IMR-90 (cell line): ENCODE measurements at regions not wholly inside any gene's neighbourhood (a gene's known extent, or its start where the extent isn't known, plus 50 kb on each side); places are given as distances from the start of the nearest gene placed in this dataset.

ENCODE experiments used
- ATAC-seq: fragments of 200-7000 bp; cut with Tn5 transposase; 2 replicates; pipeline ENCODE4 v1.9.1; 2020; ENCODE audit warnings: low read depth, mild to moderate bottlenecking, moderate library complexity
- BruUV-seq: library from RNA; stranded (reverse); fragments of 400-500 nt; replicated peaks from 2 replicates; lab custom pipeline; 2021; lab: Mats Ljungman, UMichigan
- CTCF ChIA-PET: fragments of 300-600 bp; formaldehyde crosslinking; extraction: SDS; loops from one replicate; lab custom pipeline; 2021; ENCODE audit warnings: antibody characterized with exemption; lab: Yijun Ruan, JAX
- POLR2A ChIA-PET: fragments of 300-600 bp; sonication (Branson Sonifier 250); formaldehyde crosslinking; loops from one replicate; lab custom pipeline; 2022; ENCODE audit warnings: antibody characterized with exemption; ENCODE audit not compliant: unreplicated experiment; lab: Charles Lee
- DNase-seq: peaks from one replicate; pipeline ENCODE4 v3.0.0; 2013
- H2AFZ ChIP-seq: replicated peaks from 2 replicates; pipeline ENCODE3; 2013; ENCODE audit warnings: low read length, mild to moderate bottlenecking; ENCODE audit not compliant: poor library complexity
- H2AK5ac ChIP-seq: 2 replicates; pipeline ENCODE4 v1.6.1; 2013; ENCODE audit warnings: low read depth, low read length, inconsistent platforms
- H2AK9ac ChIP-seq: replicated peaks from 2 replicates; pipeline ENCODE3; 2013; ENCODE audit warnings: mild to moderate bottlenecking, low read depth, low read length, moderate library complexity; ENCODE audit not compliant: poor library complexity
- H2BK120ac ChIP-seq: 2 replicates; pipeline ENCODE4 v1.6.1; 2013; ENCODE audit warnings: low read depth, low read length, inconsistent platforms
- H2BK15ac ChIP-seq: 3 replicates; pipeline ENCODE4 v1.6.1; 2013; ENCODE audit warnings: low read depth, low read length, inconsistent platforms
- H2BK20ac ChIP-seq: 2 replicates; pipeline ENCODE4 v1.6.1; 2013; ENCODE audit warnings: low read depth, mild to moderate bottlenecking, inconsistent platforms, low read length, moderate library complexity
- H2BK5ac ChIP-seq: 2 replicates; pipeline ENCODE4 v1.6.1; 2013; ENCODE audit warnings: mild to moderate bottlenecking, low read depth, low read length, inconsistent platforms; ENCODE audit not compliant: poor library complexity, severe bottlenecking
- H3K14ac ChIP-seq: replicated peaks from 2 replicates; pipeline ENCODE4 v1.6.1; 2013; ENCODE audit warnings: low read depth, low read length, inconsistent platforms
- H3K18ac ChIP-seq: 2 replicates; pipeline ENCODE4 v1.6.1; 2013; ENCODE audit warnings: low read depth, low read length, control low read depth
- H3K23ac ChIP-seq: 2 replicates; pipeline ENCODE4 v1.6.1; 2013; ENCODE audit warnings: low read depth, low read length, inconsistent platforms
- H3K27ac ChIP-seq: 2 replicates; pipeline ENCODE4 v1.5.1; 2013; ENCODE audit warnings: mild to moderate bottlenecking, control low read depth, low read length; ENCODE audit not compliant: insufficient read depth
- H3K27me3 ChIP-seq: 2 replicates; pipeline ENCODE4 v1.6.1; 2013; ENCODE audit warnings: low read length; ENCODE audit not compliant: control insufficient read depth, insufficient read depth
- H3K36me3 ChIP-seq: 2 replicates; pipeline ENCODE4 v1.6.1; 2013; ENCODE audit warnings: low read length, mixed read lengths; ENCODE audit not compliant: control insufficient read depth, insufficient read depth
- H3K4ac ChIP-seq: 2 replicates; pipeline ENCODE4 v1.6.1; 2013; ENCODE audit warnings: low read depth, low read length, inconsistent platforms
- H3K4me1 ChIP-seq: 2 replicates; pipeline ENCODE4 v1.6.1; 2013; ENCODE audit warnings: low read length, mixed read lengths; ENCODE audit not compliant: control insufficient read depth, insufficient read depth
- H3K4me2 ChIP-seq: 2 replicates; pipeline ENCODE4 v1.6.1; 2013; ENCODE audit warnings: low read depth, mild to moderate bottlenecking, control low read depth, low read length, moderate library complexity
- H3K4me3 ChIP-seq: 2 replicates; pipeline ENCODE4 v1.5.1; 2013; ENCODE audit warnings: low read depth, mild to moderate bottlenecking, control low read depth, low read length, moderate library complexity; ENCODE audit not compliant: insufficient read depth
- H3K56ac ChIP-seq: 2 replicates; pipeline ENCODE4 v1.6.1; 2013; ENCODE audit warnings: low read length, inconsistent platforms; ENCODE audit not compliant: insufficient read depth; ENCODE audit errors: extremely low read depth
- H3K79me1 ChIP-seq, 2 experiments: 2 replicates each; pipeline ENCODE4 v1.6.1; 2013; ENCODE audit warnings: low read length in 2 of 2, inconsistent platforms in 1 of 2, low read depth in 1 of 2
- H3K9ac ChIP-seq: 2 replicates; pipeline ENCODE4 v1.6.1; 2013; ENCODE audit warnings: low read depth, low read length, control low read depth
- H3K9me1 ChIP-seq: 2 replicates; pipeline ENCODE4 v1.6.1; 2013; ENCODE audit warnings: low read length, inconsistent platforms; ENCODE audit not compliant: insufficient read depth
- H3K9me3 ChIP-seq: 2 replicates; pipeline ENCODE4 v1.6.1; 2013; ENCODE audit warnings: low read length; ENCODE audit not compliant: control insufficient read depth, insufficient read depth
- H4K20me1 ChIP-seq: 2 replicates; pipeline ENCODE4 v1.6.1; 2013; ENCODE audit warnings: low read length, inconsistent platforms; ENCODE audit not compliant: insufficient read depth
- H4K5ac ChIP-seq: 2 replicates; pipeline ENCODE4 v1.6.1; 2013; ENCODE audit warnings: mild to moderate bottlenecking, low read depth, low read length, control low read depth
- H4K8ac ChIP-seq, 2 experiments: 2 replicates each; pipeline ENCODE4 v1.6.1; 2013; ENCODE audit warnings: low read depth in 2 of 2, low read length in 2 of 2, control low read depth in 1 of 2, inconsistent platforms in 1 of 2
- H4K91ac ChIP-seq: 2 replicates; pipeline ENCODE4 v1.6.1; 2013; ENCODE audit warnings: low read depth, low read length, inconsistent platforms; ENCODE audit not compliant: insufficient read depth
- BHLHE40 ChIP-seq: fragments of 150-350 bp; IDR thresholded peaks from 2 replicates; pipeline ENCODE4 v1.6.1; 2016; ENCODE audit warnings: mild to moderate bottlenecking, low read depth, low read length
- CEBPB ChIP-seq: IDR thresholded peaks from 2 replicates; pipeline ENCODE4 v1.6.1; 2012; ENCODE audit warnings: low read depth, low read length, improper control_type of control experiment
- CHD1 ChIP-seq: IDR thresholded peaks from 2 replicates; pipeline ENCODE4 v1.6.1; 2012; ENCODE audit warnings: low read depth, low read length, improper control_type of control experiment
- FOS ChIP-seq: fragments of 150-350 bp; IDR thresholded peaks from 2 replicates; pipeline ENCODE4 v1.6.1; 2016; ENCODE audit warnings: low read depth, low read length
- MAFK ChIP-seq: IDR thresholded peaks from 2 replicates; pipeline ENCODE4 v1.6.1; 2012; ENCODE audit warnings: low read depth, low read length, improper control_type of control experiment
- MAZ ChIP-seq: IDR thresholded peaks from 2 replicates; pipeline ENCODE4 v1.6.1; 2012; ENCODE audit warnings: low read depth, mild to moderate bottlenecking, low read length, improper control_type of control experiment, moderate library complexity, borderline replicate concordance
- MXI1 ChIP-seq: IDR thresholded peaks from 2 replicates; pipeline ENCODE4 v1.6.1; 2012; ENCODE audit warnings: low read depth, mild to moderate bottlenecking, low read length, moderate library complexity, borderline replicate concordance
- NFE2L2 ChIP-seq: fragments of 150-350 bp; IDR thresholded peaks from 2 replicates; pipeline ENCODE4 v1.6.1; 2016; ENCODE audit warnings: low read depth, mild to moderate bottlenecking, low read length
- POLR2A ChIP-seq: IDR thresholded peaks from 2 replicates; pipeline ENCODE4 v1.6.1; 2012; ENCODE audit warnings: mild to moderate bottlenecking, low read depth, low read length
- RAD21 ChIP-seq: IDR thresholded peaks from 2 replicates; pipeline ENCODE4 v1.6.1; 2012; ENCODE audit warnings: low read length, improper control_type of control experiment
- RCOR1 ChIP-seq: IDR thresholded peaks from 2 replicates; pipeline ENCODE4 v1.6.1; 2012; ENCODE audit warnings: mild to moderate bottlenecking, low read length, improper control_type of control experiment; ENCODE audit not compliant: insufficient replicate concordance
- RFX5 ChIP-seq: IDR thresholded peaks from 2 replicates; pipeline ENCODE4 v1.8.0; 2012; ENCODE audit warnings: low read depth, mild to moderate bottlenecking, low read length, moderate library complexity
- SMC3 ChIP-seq: fragments of 150-350 bp; IDR thresholded peaks from 2 replicates; pipeline ENCODE4 v1.6.1; 2016; ENCODE audit warnings: low read depth, mild to moderate bottlenecking, antibody characterized with exemption, low read length, moderate library complexity
- WGBS, 2 experiments: methylation state at CpG; one replicate each; pipeline versions ENCODE4 v1.1.5 to v1.1.7; 2013; ENCODE audit warnings: missing lambda C conversion rate in 2 of 2; ENCODE audit not compliant: insufficient read length in 1 of 2; ENCODE audit errors: extremely low coverage in 2 of 2; 5-methylcytosine and 5-hydroxymethylcytosine counted together
- dilution Hi-C: fragments of 300-500 bp; cut with HindIII; formaldehyde crosslinking; loops from one replicate; pipeline ENCODE4 v1.14.3; 2018; ENCODE audit warnings: low sequenced_read_pairs; ENCODE audit not compliant: unreplicated experiment
- in situ Hi-C: fragments of 300-500 bp; cut with MboI; formaldehyde crosslinking; loops from 3 replicates; pipeline ENCODE4 v1.14.3; 2019; ENCODE audit warnings: low sequenced_read_pairs, inconsistent platforms, mixed read lengths
- intact Hi-C: fragments of 100-400 bp; cut with micrococcal nuclease; formaldehyde crosslinking; loops from 2 replicates; pipeline ENCODE4 v1.10.0; 2022
- TF ChIP-seq, protein P1 (sequence below): conservative IDR thresholded peaks from 2 replicates; pipeline ENCODE4 v1.5.1; 2012; ENCODE audit warnings: mild to moderate bottlenecking, low read depth, low read length, improper control_type of control experiment
- TF ChIP-seq, protein P2 (sequence below): fragments of 150-350 bp; IDR thresholded peaks from 2 replicates; pipeline ENCODE4 v1.6.1; 2016; ENCODE audit warnings: low read depth, mild to moderate bottlenecking, low read length, moderate library complexity, borderline replicate concordance
- TF ChIP-seq, protein P3 (sequence below): fragments of 150-350 bp; IDR thresholded peaks from 2 replicates; pipeline ENCODE4 v1.6.1; 2017; ENCODE audit warnings: mild to moderate bottlenecking, antibody characterized with exemption, low read length, low read depth

DNA sequence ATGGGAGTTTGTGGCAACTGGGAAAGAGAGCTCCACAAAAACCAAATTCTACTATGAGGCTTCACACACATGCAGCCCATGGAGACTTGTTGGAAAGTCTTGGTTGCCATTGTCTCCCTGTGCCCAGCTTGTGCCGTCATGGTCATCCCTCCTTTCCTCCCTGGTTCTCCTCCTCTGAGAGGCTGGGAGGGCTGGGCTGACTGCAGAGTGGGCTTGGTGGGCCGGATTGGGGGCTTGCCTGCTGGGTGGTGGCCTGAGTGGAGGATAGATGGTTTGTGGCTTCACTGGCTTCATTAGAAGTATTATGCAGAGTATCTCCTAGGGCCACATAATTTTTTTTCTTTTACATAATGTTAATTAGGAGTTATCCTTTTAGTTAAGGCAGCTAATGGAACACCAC, 52.3 kb upstream of the IRX2 start:
- Histone ChIP-seq H2BK120ac (no peak overlapping the region), H3K14ac (no peak overlapping the region), H2AK9ac (no peak overlapping the region), H3K4ac (no peak overlapping the region), H3K27me3 (no peaks in the 10 kb centered on the region), H2AFZ (no peak overlapping the region), H2BK15ac (no peak overlapping the region), H2AK5ac (no peak overlapping the region), H3K9ac (no peak overlapping the region), H3K36me3 (no peaks in the 10 kb centered on the region), H3K79me1 (no peaks in the 10 kb centered on the region), H4K5ac (no peak overlapping the region), H2BK5ac (no peak overlapping the region), H3K4me3 (no peak overlapping the region), H3K9me3 (peaks cover 21% of the 10 kb centered on the region), H3K56ac (no peak overlapping the region), H3K4me1 (no peaks in the 10 kb centered on the region), H3K4me2 (no peak overlapping the region), H4K20me1 (no peaks in the 10 kb centered on the region), H3K27ac (no peak overlapping the region), H4K8ac (no peak overlapping the region), H3K18ac (no peak overlapping the region), H3K9me1 (no peaks in the 10 kb centered on the region), H4K91ac (no peak overlapping the region), H3K23ac (no peak overlapping the region), H2BK20ac (no peak overlapping the region)
- intact Hi-C loops (no loop called here), in situ Hi-C loops (no loop called here), dilution Hi-C loops (no loop called here)
- WGBS, 2 experiments, result no CpG with 5 or more reads among the region's 2 CpGs
- ATAC-seq (no peak), DNase-seq (no peak)
- ChIA-PET CTCF (interaction anchor here (0.5 kb wide), 1 partner anchor 12 kb away, joined by 3 read pairs; no protein-coding TSS in a partner anchor), POLR2A (no interaction called here)
- no TSS peak for BruUV-seq
- no peak for TF ChIP-seq MXI1
- no peak for TF ChIP-seq MAZ
- no peak for TF ChIP-seq NFE2L2
- TF ChIP-seq, protein P1, sequence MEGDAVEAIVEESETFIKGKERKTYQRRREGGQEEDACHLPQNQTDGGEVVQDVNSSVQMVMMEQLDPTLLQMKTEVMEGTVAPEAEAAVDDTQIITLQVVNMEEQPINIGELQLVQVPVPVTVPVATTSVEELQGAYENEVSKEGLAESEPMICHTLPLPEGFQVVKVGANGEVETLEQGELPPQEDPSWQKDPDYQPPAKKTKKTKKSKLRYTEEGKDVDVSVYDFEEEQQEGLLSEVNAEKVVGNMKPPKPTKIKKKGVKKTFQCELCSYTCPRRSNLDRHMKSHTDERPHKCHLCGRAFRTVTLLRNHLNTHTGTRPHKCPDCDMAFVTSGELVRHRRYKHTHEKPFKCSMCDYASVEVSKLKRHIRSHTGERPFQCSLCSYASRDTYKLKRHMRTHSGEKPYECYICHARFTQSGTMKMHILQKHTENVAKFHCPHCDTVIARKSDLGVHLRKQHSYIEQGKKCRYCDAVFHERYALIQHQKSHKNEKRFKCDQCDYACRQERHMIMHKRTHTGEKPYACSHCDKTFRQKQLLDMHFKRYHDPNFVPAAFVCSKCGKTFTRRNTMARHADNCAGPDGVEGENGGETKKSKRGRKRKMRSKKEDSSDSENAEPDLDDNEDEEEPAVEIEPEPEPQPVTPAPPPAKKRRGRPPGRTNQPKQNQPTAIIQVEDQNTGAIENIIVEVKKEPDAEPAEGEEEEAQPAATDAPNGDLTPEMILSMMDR, result no peak
- no peak for TF ChIP-seq FOS
- TF ChIP-seq RFX5, result no peak
- TF ChIP-seq SMC3, result no peak
- TF ChIP-seq MAFK, result no peak
- no peak for TF ChIP-seq RCOR1
- no peak for TF ChIP-seq POLR2A
- no peak for TF ChIP-seq CHD1
- no peak for TF ChIP-seq RAD21
- TF ChIP-seq, protein P2, sequence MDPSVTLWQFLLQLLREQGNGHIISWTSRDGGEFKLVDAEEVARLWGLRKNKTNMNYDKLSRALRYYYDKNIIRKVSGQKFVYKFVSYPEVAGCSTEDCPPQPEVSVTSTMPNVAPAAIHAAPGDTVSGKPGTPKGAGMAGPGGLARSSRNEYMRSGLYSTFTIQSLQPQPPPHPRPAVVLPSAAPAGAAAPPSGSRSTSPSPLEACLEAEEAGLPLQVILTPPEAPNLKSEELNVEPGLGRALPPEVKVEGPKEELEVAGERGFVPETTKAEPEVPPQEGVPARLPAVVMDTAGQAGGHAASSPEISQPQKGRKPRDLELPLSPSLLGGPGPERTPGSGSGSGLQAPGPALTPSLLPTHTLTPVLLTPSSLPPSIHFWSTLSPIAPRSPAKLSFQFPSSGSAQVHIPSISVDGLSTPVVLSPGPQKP, result no peak
- TF ChIP-seq CEBPB, result no peak
- TF ChIP-seq, protein P3, sequence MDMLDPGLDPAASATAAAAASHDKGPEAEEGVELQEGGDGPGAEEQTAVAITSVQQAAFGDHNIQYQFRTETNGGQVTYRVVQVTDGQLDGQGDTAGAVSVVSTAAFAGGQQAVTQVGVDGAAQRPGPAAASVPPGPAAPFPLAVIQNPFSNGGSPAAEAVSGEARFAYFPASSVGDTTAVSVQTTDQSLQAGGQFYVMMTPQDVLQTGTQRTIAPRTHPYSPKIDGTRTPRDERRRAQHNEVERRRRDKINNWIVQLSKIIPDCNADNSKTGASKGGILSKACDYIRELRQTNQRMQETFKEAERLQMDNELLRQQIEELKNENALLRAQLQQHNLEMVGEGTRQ, result no peak
- no peak for TF ChIP-seq BHLHE40
